ENCODE measurements at regions not wholly inside any gene's neighbourhood (a gene's known extent, or its start where the extent isn't known, plus 50 kb on each side); places are given as distances from the start of the nearest gene placed in this dataset.
A peak's percentile ranks its signal among the peaks of the same experiment; 100 is the strongest.

DNA sequence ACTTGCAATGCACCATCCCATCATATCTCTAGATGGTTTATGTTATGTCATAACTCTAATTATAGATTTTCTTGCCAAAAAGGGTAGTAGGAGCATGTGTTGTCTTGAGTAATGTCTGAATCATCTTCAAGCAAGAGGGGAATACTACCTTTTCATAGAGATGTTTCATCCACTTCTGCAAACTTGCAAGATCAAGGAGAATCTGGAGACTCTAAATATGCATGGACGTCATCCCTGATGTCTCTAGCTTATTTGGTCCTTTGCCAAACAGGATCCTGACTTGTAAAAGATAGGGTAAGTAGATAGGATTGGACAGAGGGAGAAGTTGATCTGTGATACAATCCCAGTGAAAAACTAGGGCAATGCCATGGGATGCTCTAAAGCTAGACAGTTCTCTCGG, 246.5 kb downstream of the DMRTA1 start:
- TF ChIP-seq, protein P1, sequence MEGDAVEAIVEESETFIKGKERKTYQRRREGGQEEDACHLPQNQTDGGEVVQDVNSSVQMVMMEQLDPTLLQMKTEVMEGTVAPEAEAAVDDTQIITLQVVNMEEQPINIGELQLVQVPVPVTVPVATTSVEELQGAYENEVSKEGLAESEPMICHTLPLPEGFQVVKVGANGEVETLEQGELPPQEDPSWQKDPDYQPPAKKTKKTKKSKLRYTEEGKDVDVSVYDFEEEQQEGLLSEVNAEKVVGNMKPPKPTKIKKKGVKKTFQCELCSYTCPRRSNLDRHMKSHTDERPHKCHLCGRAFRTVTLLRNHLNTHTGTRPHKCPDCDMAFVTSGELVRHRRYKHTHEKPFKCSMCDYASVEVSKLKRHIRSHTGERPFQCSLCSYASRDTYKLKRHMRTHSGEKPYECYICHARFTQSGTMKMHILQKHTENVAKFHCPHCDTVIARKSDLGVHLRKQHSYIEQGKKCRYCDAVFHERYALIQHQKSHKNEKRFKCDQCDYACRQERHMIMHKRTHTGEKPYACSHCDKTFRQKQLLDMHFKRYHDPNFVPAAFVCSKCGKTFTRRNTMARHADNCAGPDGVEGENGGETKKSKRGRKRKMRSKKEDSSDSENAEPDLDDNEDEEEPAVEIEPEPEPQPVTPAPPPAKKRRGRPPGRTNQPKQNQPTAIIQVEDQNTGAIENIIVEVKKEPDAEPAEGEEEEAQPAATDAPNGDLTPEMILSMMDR (IDR thresholded peaks at IDR 0.05) = no peak
- H3K4me3 Mint-ChIP-seq (ENCODE audit: unreplicated experiment) = no peak overlapping the region

DNA sequence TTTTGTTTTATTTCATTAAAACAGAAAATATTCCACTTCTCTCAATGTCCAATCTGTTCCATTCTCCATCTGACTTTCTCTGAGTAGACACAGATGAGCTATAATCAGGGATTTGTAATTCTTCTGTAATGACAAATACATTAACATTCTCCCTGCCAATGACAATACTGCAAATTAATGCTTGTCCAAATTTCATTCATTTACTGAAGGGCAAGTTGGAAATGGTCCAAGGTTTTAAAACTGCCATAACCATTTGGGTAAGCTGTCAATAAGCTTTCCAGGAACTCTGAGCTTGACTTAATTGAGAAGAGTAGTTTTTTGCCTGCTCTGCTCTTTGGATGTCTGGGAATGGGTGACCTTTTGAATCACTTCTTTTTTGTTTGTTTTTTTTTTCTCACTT, 253.5 kb downstream of the DMRTA1 start:
- no peaks in the 10 kb centered on the region for H3K4me1 Mint-ChIP-seq (ENCODE audit: unreplicated experiment)
- H3K27me3 Mint-ChIP-seq (ENCODE audit: unreplicated experiment) = no peaks in the 10 kb centered on the region
- H3K9me3 Mint-ChIP-seq (ENCODE audit: unreplicated experiment) = peaks cover 6% of the 10 kb centered on the region
- H3K4me3 Mint-ChIP-seq (ENCODE audit: unreplicated experiment) = no peak overlapping the region
- H3K36me3 Mint-ChIP-seq (ENCODE audit: unreplicated experiment) = no peaks in the 10 kb centered on the region
- H3K27ac Mint-ChIP-seq (ENCODE audit: unreplicated experiment) = no peak overlapping the region
- no peak for DNase-seq (ENCODE audit: extremely low spot score, unreplicated experiment)
- TF ChIP-seq, protein P1 (IDR thresholded peaks at IDR 0.05) = no peak

More for the DNA sequence above, 246.5 kb downstream of the DMRTA1 start:
- Mint-ChIP-seq H3K27ac (ENCODE audit: unreplicated experiment) (no peak overlapping the region), H3K36me3 (ENCODE audit: unreplicated experiment) (no peaks in the 10 kb centered on the region), H3K4me1 (ENCODE audit: unreplicated experiment) (no peaks in the 10 kb centered on the region), H3K9me3 (ENCODE audit: unreplicated experiment) (no peaks in the 10 kb centered on the region), H3K27me3 (ENCODE audit: unreplicated experiment) (no peaks in the 10 kb centered on the region)
- no peak for DNase-seq (ENCODE audit: extremely low spot score, unreplicated experiment)

DNA sequence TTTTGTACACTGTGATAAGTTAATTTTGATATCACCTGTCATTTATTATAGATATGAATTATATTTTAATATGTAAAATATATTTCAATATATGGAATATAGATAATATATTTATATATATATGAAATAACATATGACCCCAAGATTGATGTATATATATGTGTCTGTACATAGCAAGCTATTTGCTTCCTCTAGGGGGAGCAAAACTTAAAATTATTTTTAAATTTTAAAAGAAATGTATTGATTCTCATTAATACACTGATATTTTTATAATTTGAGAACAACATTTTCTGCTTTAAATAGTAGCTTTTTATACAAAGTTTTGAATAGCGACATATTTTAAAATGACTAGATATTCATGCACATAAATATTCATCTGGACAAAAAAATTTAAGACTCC, 272.0 kb downstream of the DMRTA1 start:
- TF ChIP-seq, protein P1 (IDR thresholded peaks at IDR 0.05) = peak; percentile 19
- H3K27me3 Mint-ChIP-seq (ENCODE audit: unreplicated experiment) = no peaks in the 10 kb centered on the region
- H3K36me3 Mint-ChIP-seq (ENCODE audit: unreplicated experiment) = no peaks in the 10 kb centered on the region
- no peak overlapping the region for H3K4me3 Mint-ChIP-seq (ENCODE audit: unreplicated experiment)
- H3K27ac Mint-ChIP-seq (ENCODE audit: unreplicated experiment) = no peak overlapping the region
- no peaks in the 10 kb centered on the region for H3K4me1 Mint-ChIP-seq (ENCODE audit: unreplicated experiment)
- no peaks in the 10 kb centered on the region for H3K9me3 Mint-ChIP-seq (ENCODE audit: unreplicated experiment)
- no peak for DNase-seq (ENCODE audit: extremely low spot score, unreplicated experiment)

DNA sequence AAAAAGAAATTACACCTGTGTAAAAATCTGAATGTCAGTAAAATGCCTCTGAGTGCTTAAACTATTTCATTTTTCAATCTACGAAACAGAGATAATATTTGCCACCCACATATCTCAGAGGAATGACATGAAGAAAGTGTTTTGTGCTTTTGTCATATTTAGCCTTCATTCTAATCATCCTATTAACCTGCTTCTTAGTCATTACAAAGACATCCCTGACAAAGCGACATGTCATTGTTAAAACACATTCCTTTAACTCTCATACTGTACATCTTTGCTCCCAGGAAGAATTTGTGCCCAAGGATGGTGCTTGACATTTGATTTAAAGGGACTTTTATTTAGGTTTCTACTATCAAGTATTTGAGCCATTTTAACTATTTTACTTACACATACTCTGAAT, 275.9 kb downstream of the DMRTA1 start:
- Mint-ChIP-seq H3K4me1 (ENCODE audit: unreplicated experiment) (no peaks in the 10 kb centered on the region), H3K36me3 (ENCODE audit: unreplicated experiment) (no peaks in the 10 kb centered on the region), H3K9me3 (ENCODE audit: unreplicated experiment) (no peaks in the 10 kb centered on the region), H3K27me3 (ENCODE audit: unreplicated experiment) (no peaks in the 10 kb centered on the region), H3K4me3 (ENCODE audit: unreplicated experiment) (no peak overlapping the region), H3K27ac (ENCODE audit: unreplicated experiment) (no peak overlapping the region)
- DNase-seq (ENCODE audit: extremely low spot score, unreplicated experiment) = no peak
- TF ChIP-seq, protein P1 (IDR thresholded peaks at IDR 0.05) = no peak

DNA sequence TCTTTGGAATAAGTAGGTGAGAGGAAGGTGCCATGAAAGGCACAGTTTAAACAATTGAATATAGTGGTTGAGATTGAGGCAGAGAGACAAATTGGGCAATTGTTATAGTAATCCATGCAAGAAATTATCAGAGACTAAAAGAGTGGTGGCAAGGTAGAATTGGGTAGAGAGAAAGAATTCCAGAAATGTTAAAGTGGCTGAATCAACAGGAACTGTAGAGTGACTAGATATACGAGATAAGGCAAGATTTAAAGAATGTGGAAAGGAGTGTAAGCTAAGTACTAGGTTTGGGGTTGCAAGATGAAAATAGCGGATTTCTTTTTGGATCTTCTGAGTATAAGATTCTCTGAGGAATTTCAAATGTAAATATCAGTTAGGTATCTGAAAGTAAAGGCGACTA, 285.2 kb downstream of the DMRTA1 start:
- no peaks in the 10 kb centered on the region for H3K36me3 Mint-ChIP-seq (ENCODE audit: unreplicated experiment)
- H3K9me3 Mint-ChIP-seq (ENCODE audit: unreplicated experiment) = no peaks in the 10 kb centered on the region
- TF ChIP-seq, protein P1 (IDR thresholded peaks at IDR 0.05) = no peak
- DNase-seq (ENCODE audit: extremely low spot score, unreplicated experiment) = no peak
- no peak overlapping the region for H3K4me3 Mint-ChIP-seq (ENCODE audit: unreplicated experiment)
- H3K27ac Mint-ChIP-seq (ENCODE audit: unreplicated experiment) = no peak overlapping the region
- no peaks in the 10 kb centered on the region for H3K4me1 Mint-ChIP-seq (ENCODE audit: unreplicated experiment)
- peaks cover 4% of the 10 kb centered on the region for H3K27me3 Mint-ChIP-seq (ENCODE audit: unreplicated experiment)

Measured in osteocyte (in vitro differentiated cells).